Neural cell (in vitro differentiated cells): ENCODE measurements at regions not wholly inside any gene's neighbourhood (a gene's known extent, or its start where the extent isn't known, plus 50 kb on each side); places are given as distances from the start of the nearest gene placed in this dataset.

Experiments used
- H2AFZ ChIP-seq: fragments of 200-600, 300-800 bp; sonication (generic), shearing (Covaris generic); 2 replicates; pipeline ENCODE4 v1.6.0; 2014; ENCODE audit warnings: low read depth, mild to moderate bottlenecking, antibody characterized with exemption, low read length, moderate library complexity
- H3F3A ChIP-seq: fragments of 200-600 bp; shearing (Covaris generic); 2 replicates; pipeline ENCODE4 v1.6.1; 2016; ENCODE audit warnings: mild to moderate bottlenecking, moderate library complexity, mixed read lengths, antibody characterized with exemption, low read length; ENCODE audit not compliant: insufficient read depth, poor library complexity, severe bottlenecking
- H3K27ac ChIP-seq: fragments of 200-600, 300-800 bp; sonication (generic), shearing (Covaris generic); 2 replicates; pipeline ENCODE4 v1.5.1; 2014; ENCODE audit warnings: mild to moderate bottlenecking, low read length, moderate library complexity
- H3K27me3 ChIP-seq: fragments of 300-800, 200-600 bp; sonication (generic), shearing (Covaris generic); 2 replicates; pipeline ENCODE4 v1.6.0; 2014; ENCODE audit warnings: mild to moderate bottlenecking, low read depth, low read length, moderate library complexity; ENCODE audit not compliant: insufficient read depth
- H3K36me3 ChIP-seq: fragments of 300-800, 200-600 bp; sonication (generic), shearing (Covaris generic); 2 replicates; pipeline ENCODE4 v1.5.1; 2014; ENCODE audit warnings: mild to moderate bottlenecking, antibody characterized with exemption, low read length, moderate library complexity; ENCODE audit not compliant: insufficient read depth
- H3K4me2 ChIP-seq: fragments of 300-800, 200-600 bp; sonication (generic), shearing (Covaris generic); 2 replicates; pipeline ENCODE4 v1.6.0; 2014; ENCODE audit warnings: mild to moderate bottlenecking, low read length
- H3K4me3 ChIP-seq: fragments of 300-800, 200-600 bp; sonication (generic), shearing (Covaris generic); 2 replicates; pipeline ENCODE4 v1.5.1; 2014; ENCODE audit warnings: mild to moderate bottlenecking, low read length, moderate library complexity
- H3K79me2 ChIP-seq: fragments of 200-600 bp; shearing (Covaris generic); replicated peaks from 2 replicates; pipeline ENCODE4 v1.6.0; 2014; ENCODE audit warnings: mild to moderate bottlenecking, low read length, moderate library complexity; ENCODE audit not compliant: insufficient read depth
- H3K9ac ChIP-seq: fragments of 300-800, 200-600 bp; sonication (generic), shearing (Covaris generic); 2 replicates; pipeline ENCODE4 v1.6.1; 2016; ENCODE audit warnings: mild to moderate bottlenecking, low read length, mixed read lengths
- H3K9me2 ChIP-seq: fragments of 200-600 bp; shearing (Covaris generic); 2 replicates; pipeline ENCODE4 v1.6.1; 2016; ENCODE audit warnings: mild to moderate bottlenecking, low read length, mixed read lengths; ENCODE audit not compliant: insufficient read depth
- H3K9me3 ChIP-seq: fragments of 200-600, 300-800 bp; sonication (generic), shearing (Covaris generic); 2 replicates; pipeline ENCODE4 v1.6.1; 2016; ENCODE audit warnings: mild to moderate bottlenecking, mixed run types, low read length, moderate library complexity, mixed read lengths
- H4K20me1 ChIP-seq: fragments of 200-600 bp; shearing (Covaris generic); 2 replicates; pipeline ENCODE4 v1.6.1; 2016; ENCODE audit warnings: mild to moderate bottlenecking, mixed run types; ENCODE audit not compliant: insufficient read depth
- CTCF ChIP-seq: fragments of 450-650 bp; IDR thresholded peaks from 2 replicates; pipeline ENCODE4 v1.5.1; 2014; ENCODE audit warnings: antibody characterized with exemption, mild to moderate bottlenecking, moderate library complexity; ENCODE audit not compliant: poor library complexity, severe bottlenecking
- EP300 ChIP-seq: fragments of 450-650 bp; conservative IDR thresholded peaks from 2 replicates; pipeline ENCODE4 v1.6.1; 2014; ENCODE audit warnings: antibody characterized with exemption, mild to moderate bottlenecking, moderate library complexity; ENCODE audit not compliant: poor library complexity, severe bottlenecking
- EZH2 ChIP-seq: fragments of 200-600, 300-800 bp; shearing (Covaris generic), sonication (generic); IDR thresholded peaks from 2 replicates; pipeline ENCODE4 v1.6.1; 2014; ENCODE audit warnings: antibody characterized with exemption, low read length, borderline replicate concordance, mild to moderate bottlenecking; ENCODE audit not compliant: insufficient read depth, poor library complexity, severe bottlenecking
- MXI1 ChIP-seq: fragments of 450-650 bp; conservative IDR thresholded peaks from 2 replicates; pipeline ENCODE4 v1.6.1; 2014; ENCODE audit warnings: antibody characterized with exemption, mild to moderate bottlenecking; ENCODE audit not compliant: poor library complexity, severe bottlenecking
- POLR2AphosphoS5 ChIP-seq: IDR thresholded peaks from 2 replicates; pipeline ENCODE4 v1.6.1; 2012
- RAD21 ChIP-seq: fragments of 450-650 bp; conservative IDR thresholded peaks from 2 replicates; pipeline ENCODE4 v1.6.1; 2014; ENCODE audit warnings: antibody characterized with exemption, mild to moderate bottlenecking, moderate library complexity
- SMC3 ChIP-seq: fragments of 450-650 bp; conservative IDR thresholded peaks from 2 replicates; pipeline ENCODE4 v1.6.1; 2014; ENCODE audit warnings: antibody characterized with exemption, mild to moderate bottlenecking, moderate library complexity; ENCODE audit not compliant: poor library complexity
- TAF1 ChIP-seq: IDR thresholded peaks from 2 replicates; pipeline ENCODE4 v1.6.1; 2012; ENCODE audit warnings: low read depth
- TF ChIP-seq, protein P1 (sequence below): IDR thresholded peaks from 2 replicates; pipeline ENCODE4 v1.6.1; 2012; ENCODE audit warnings: borderline replicate concordance

- no peak overlapping the region for H3K4me2 ChIP-seq
- no peak overlapping the region for H2AFZ ChIP-seq
- H3F3A ChIP-seq: no peaks in the 10 kb centered on the region
- H3K79me2 ChIP-seq: no peaks in the 10 kb centered on the region
- no peaks in the 10 kb centered on the region for H3K9me3 ChIP-seq
- no peak overlapping the region for H3K9ac ChIP-seq
- H3K27ac ChIP-seq: no peak overlapping the region
- no peaks in the 10 kb centered on the region for H3K9me2 ChIP-seq
- H3K4me3 ChIP-seq: no peak overlapping the region
- no peaks in the 10 kb centered on the region for H3K27me3 ChIP-seq
- no peaks in the 10 kb centered on the region for H3K36me3 ChIP-seq
- no peaks in the 10 kb centered on the region for H4K20me1 ChIP-seq
- no peak for TF ChIP-seq MXI1
- TF ChIP-seq SMC3: no peak
- no peak for TF ChIP-seq CTCF
- TF ChIP-seq EP300: no peak
- no peak for TF ChIP-seq POLR2AphosphoS5
- no peak for TF ChIP-seq EZH2
- TF ChIP-seq TAF1: no peak
- TF ChIP-seq RAD21: no peak
- TF ChIP-seq, protein P1, sequence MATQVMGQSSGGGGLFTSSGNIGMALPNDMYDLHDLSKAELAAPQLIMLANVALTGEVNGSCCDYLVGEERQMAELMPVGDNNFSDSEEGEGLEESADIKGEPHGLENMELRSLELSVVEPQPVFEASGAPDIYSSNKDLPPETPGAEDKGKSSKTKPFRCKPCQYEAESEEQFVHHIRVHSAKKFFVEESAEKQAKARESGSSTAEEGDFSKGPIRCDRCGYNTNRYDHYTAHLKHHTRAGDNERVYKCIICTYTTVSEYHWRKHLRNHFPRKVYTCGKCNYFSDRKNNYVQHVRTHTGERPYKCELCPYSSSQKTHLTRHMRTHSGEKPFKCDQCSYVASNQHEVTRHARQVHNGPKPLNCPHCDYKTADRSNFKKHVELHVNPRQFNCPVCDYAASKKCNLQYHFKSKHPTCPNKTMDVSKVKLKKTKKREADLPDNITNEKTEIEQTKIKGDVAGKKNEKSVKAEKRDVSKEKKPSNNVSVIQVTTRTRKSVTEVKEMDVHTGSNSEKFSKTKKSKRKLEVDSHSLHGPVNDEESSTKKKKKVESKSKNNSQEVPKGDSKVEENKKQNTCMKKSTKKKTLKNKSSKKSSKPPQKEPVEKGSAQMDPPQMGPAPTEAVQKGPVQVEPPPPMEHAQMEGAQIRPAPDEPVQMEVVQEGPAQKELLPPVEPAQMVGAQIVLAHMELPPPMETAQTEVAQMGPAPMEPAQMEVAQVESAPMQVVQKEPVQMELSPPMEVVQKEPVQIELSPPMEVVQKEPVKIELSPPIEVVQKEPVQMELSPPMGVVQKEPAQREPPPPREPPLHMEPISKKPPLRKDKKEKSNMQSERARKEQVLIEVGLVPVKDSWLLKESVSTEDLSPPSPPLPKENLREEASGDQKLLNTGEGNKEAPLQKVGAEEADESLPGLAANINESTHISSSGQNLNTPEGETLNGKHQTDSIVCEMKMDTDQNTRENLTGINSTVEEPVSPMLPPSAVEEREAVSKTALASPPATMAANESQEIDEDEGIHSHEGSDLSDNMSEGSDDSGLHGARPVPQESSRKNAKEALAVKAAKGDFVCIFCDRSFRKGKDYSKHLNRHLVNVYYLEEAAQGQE: no peak
Observed at GRCh38 chr20:60283281-60283680, 325.1 kb downstream of the CDH26 start.

- H4K20me1 ChIP-seq: no peaks in the 10 kb centered on the region
- no peak overlapping the region for H2AFZ ChIP-seq
- no peaks in the 10 kb centered on the region for H3K9me2 ChIP-seq
- H3K27me3 ChIP-seq: no peaks in the 10 kb centered on the region
- no peaks in the 10 kb centered on the region for H3F3A ChIP-seq
- H3K36me3 ChIP-seq: no peaks in the 10 kb centered on the region
- H3K4me2 ChIP-seq: no peak overlapping the region
- TF ChIP-seq RAD21 (no peak), MXI1 (no peak), SMC3 (no peak), CTCF (no peak), TAF1 (no peak)
- TF ChIP-seq, protein P1: no peak
- peaks cover 9% of the 10 kb centered on the region for H3K9me3 ChIP-seq
- H3K4me3 ChIP-seq: no peak overlapping the region
- no peak overlapping the region for H3K27ac ChIP-seq
- no peaks in the 10 kb centered on the region for H3K79me2 ChIP-seq
- H3K9ac ChIP-seq: no peak overlapping the region
Observed at GRCh38 chr20:60286764-60287163, 328.5 kb downstream of the CDH26 start.
